ENCODE measurements at regions not wholly inside any gene's neighbourhood (a gene's known extent, or its start where the extent isn't known, plus 50 kb on each side); places are given as distances from the start of the nearest gene placed in this dataset.
"Not testable (repeated sequence)": the region's sequence is repeated elsewhere in the genome, so short reads cannot be mapped to it uniquely, and the experiment has no call there.

DNA sequence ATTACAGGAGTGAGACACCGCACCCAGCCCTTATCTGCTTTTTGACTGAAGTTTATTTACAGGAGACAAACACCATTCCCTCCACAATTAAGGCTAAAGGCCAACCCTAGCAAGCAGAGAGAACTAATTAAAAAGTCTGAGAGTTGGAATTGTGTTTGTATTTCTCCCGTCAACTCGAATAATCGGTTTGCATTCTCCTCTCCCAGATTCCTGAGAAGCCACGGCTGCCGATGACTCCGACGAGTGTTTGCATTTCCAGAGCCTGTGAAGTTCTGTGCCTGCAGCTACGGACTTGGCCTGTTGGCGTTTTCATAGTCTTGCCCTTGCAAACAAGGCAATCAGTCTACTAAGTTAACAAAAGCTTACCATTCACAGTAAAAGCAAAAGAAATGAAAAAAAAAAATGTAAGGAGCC, 73.2 kb upstream of the NUP50 start:
- Mint-ChIP-seq H3K9me3 (ENCODE audit: low read depth) (no peaks in the 10 kb centered on the region), H3K27me3 (peaks cover 1% of the 10 kb centered on the region), H3K36me3 (no peaks in the 10 kb centered on the region), H3K27ac (no peak overlapping the region), H3K4me3 (no peak overlapping the region), H3K4me1 (ENCODE audit: low read depth) (no peaks in the 10 kb centered on the region)

- Mint-ChIP-seq H3K4me3 (no peak overlapping the region), H3K4me1 (ENCODE audit: low read depth) (no peaks in the 10 kb centered on the region), H3K9me3 (ENCODE audit: low read depth) (no peaks in the 10 kb centered on the region), H3K36me3 (no peaks in the 10 kb centered on the region), H3K27me3 (peaks cover 2% of the 10 kb centered on the region), H3K27ac (no peak overlapping the region)
These were observed 72.4 kb upstream of the NUP50 start for GRCh38 chr22:45091254-45091854.

DNA sequence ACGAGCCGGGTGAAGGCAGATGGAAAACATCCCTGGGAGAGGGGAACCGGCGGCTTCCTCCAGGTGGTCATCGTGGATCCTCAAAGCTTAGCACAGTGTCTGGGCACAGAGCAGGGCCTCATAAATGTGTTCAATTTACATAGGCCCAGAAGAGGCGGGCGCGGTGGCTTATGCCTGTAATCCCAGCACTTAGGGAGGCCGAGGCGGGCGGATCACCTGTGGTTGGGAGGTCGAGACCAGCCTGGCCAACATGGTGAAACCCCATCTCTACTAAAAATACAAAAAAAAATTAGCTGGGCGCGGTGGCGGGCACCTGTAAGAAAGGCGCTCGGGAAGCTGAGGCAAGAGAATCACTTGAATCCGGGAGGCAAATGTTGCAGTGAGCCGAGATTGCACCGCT, 71.8 kb upstream of the NUP50 start:
- not testable (repeated sequence) for H3K27ac Mint-ChIP-seq; H3K4me3 Mint-ChIP-seq; H3K36me3 Mint-ChIP-seq; H3K4me1 Mint-ChIP-seq (ENCODE audit: low read depth); H3K27me3 Mint-ChIP-seq; H3K9me3 Mint-ChIP-seq (ENCODE audit: low read depth)

GRCh38 chr22:45092644-45093043, 71.1 kb upstream of the NUP50 start:
- H3K9me3 Mint-ChIP-seq (ENCODE audit: low read depth) = no peaks in the 10 kb centered on the region
- no peak overlapping the region for H3K27ac Mint-ChIP-seq
- no peak overlapping the region for H3K4me3 Mint-ChIP-seq
- H3K36me3 Mint-ChIP-seq = no peaks in the 10 kb centered on the region
- H3K27me3 Mint-ChIP-seq = peaks cover 4% of the 10 kb centered on the region
- no peaks in the 10 kb centered on the region for H3K4me1 Mint-ChIP-seq (ENCODE audit: low read depth)

DNA sequence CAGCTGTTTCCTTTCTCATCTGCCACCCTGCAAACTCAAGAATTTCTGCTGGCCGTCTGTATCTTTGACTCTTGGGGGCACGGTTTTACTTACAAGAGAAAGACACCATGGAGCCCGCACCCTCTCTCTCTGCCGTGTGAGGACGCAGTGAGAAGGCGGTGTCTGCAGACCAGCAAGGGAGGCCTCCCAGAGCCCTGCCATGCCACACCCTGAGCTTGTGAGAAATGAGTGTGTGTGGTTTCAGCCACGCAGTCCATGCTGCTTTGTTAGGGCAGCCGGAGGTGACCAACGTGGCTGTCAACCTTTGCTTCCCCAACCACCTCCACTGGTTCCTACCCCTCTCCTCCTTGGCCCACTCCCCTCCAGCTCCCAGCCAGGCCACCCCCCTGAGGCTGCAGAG, 70.1 kb upstream of the NUP50 start:
- no peaks in the 10 kb centered on the region for H3K36me3 Mint-ChIP-seq
- H3K4me3 Mint-ChIP-seq = no peak overlapping the region
- H3K27ac Mint-ChIP-seq = no peak overlapping the region

GRCh38 chr22:45094081-45094720, 69.5 kb upstream of the NUP50 start:
- H3K9me3 Mint-ChIP-seq (ENCODE audit: low read depth) = no peaks in the 10 kb centered on the region

More for the DNA sequence above, 70.1 kb upstream of the NUP50 start:
- no peaks in the 10 kb centered on the region for H3K9me3 Mint-ChIP-seq (ENCODE audit: low read depth)
- no peaks in the 10 kb centered on the region for H3K4me1 Mint-ChIP-seq (ENCODE audit: low read depth)
- peaks cover 4% of the 10 kb centered on the region for H3K27me3 Mint-ChIP-seq

DNA sequence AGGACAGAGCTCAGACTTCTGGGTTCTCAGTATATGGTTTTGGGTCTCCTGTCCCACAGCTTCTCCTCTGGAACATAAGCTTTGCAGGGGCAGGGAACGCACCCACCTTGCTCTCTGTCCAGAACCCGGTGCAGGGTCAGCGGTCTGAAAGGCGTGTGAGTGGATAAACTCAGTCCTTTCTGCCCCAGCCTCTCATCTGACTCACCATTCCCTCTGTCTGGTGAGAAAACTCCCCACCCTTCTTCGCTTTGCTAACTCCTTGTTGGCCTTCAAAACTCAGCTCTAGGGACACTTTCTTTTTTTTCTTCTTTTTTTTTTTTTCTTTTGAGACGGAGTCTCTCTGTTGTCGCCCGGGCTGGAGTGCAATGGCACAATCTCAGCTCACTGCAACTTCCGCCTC, 68.9 kb upstream of the NUP50 start:
- H3K27ac Mint-ChIP-seq = no peak overlapping the region
- H3K4me3 Mint-ChIP-seq = no peak overlapping the region
- H3K27me3 Mint-ChIP-seq = peaks cover 7% of the 10 kb centered on the region
- H3K9me3 Mint-ChIP-seq (ENCODE audit: low read depth) = no peaks in the 10 kb centered on the region
- H3K36me3 Mint-ChIP-seq = no peaks in the 10 kb centered on the region
- no peaks in the 10 kb centered on the region for H3K4me1 Mint-ChIP-seq (ENCODE audit: low read depth)

More at GRCh38 chr22:45094081-45094720, 69.5 kb upstream of the NUP50 start:
- Mint-ChIP-seq H3K27ac (no peak overlapping the region), H3K27me3 (peaks cover 4% of the 10 kb centered on the region), H3K4me3 (no peak overlapping the region), H3K36me3 (no peaks in the 10 kb centered on the region), H3K4me1 (ENCODE audit: low read depth) (no peaks in the 10 kb centered on the region)

- Mint-ChIP-seq H3K4me1 (ENCODE audit: low read depth) (no peaks in the 10 kb centered on the region), H3K36me3 (no peaks in the 10 kb centered on the region), H3K4me3 (no peak overlapping the region), H3K27ac (no peak overlapping the region), H3K9me3 (ENCODE audit: low read depth) (no peaks in the 10 kb centered on the region), H3K27me3 (peaks cover 9% of the 10 kb centered on the region)
These were observed 67.3 kb upstream of the NUP50 start for GRCh38 chr22:45096256-45096907.

DNA sequence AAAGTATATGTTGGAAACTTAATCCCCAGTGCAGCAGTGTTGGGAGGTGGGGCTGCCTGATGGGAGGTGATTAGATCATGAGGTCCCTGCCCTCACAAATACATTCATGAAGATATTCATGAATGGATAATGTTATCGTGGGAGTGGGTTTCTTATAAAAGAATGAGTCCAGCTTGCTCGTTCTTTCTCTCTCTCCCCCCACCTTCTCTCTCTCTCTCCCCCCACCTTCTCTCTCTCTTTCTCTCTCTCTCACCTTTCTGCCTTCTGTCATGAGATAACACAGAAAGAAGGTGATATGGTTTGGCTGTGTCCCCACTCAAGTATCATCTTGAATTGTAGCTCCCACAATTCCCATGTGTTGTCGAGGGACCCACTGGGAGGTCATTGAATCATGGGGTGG, 66.7 kb upstream of the NUP50 start:
- Mint-ChIP-seq H3K4me3 (no peak overlapping the region), H3K27me3 (peaks cover 11% of the 10 kb centered on the region), H3K9me3 (ENCODE audit: low read depth) (no peaks in the 10 kb centered on the region), H3K4me1 (ENCODE audit: low read depth) (no peaks in the 10 kb centered on the region), H3K36me3 (no peaks in the 10 kb centered on the region), H3K27ac (no peak overlapping the region)

GRCh38 chr22:45098056-45098455, 65.7 kb upstream of the NUP50 start:
- H3K9me3 Mint-ChIP-seq (ENCODE audit: low read depth) = no peaks in the 10 kb centered on the region

GRCh38 chr22:45099961-45100360, 63.8 kb upstream of the NUP50 start:
- no peak overlapping the region for H3K27ac Mint-ChIP-seq
- peaks cover 11% of the 10 kb centered on the region for H3K27me3 Mint-ChIP-seq
- no peaks in the 10 kb centered on the region for H3K4me1 Mint-ChIP-seq (ENCODE audit: low read depth)
- no peak overlapping the region for H3K4me3 Mint-ChIP-seq
- no peaks in the 10 kb centered on the region for H3K9me3 Mint-ChIP-seq (ENCODE audit: low read depth)
- no peaks in the 10 kb centered on the region for H3K36me3 Mint-ChIP-seq

More at GRCh38 chr22:45098056-45098455, 65.7 kb upstream of the NUP50 start:
- H3K4me3 Mint-ChIP-seq = no peak overlapping the region
- H3K27ac Mint-ChIP-seq = no peak overlapping the region
- H3K4me1 Mint-ChIP-seq (ENCODE audit: low read depth) = no peaks in the 10 kb centered on the region
- no peaks in the 10 kb centered on the region for H3K36me3 Mint-ChIP-seq
- H3K27me3 Mint-ChIP-seq = peaks cover 11% of the 10 kb centered on the region

DNA sequence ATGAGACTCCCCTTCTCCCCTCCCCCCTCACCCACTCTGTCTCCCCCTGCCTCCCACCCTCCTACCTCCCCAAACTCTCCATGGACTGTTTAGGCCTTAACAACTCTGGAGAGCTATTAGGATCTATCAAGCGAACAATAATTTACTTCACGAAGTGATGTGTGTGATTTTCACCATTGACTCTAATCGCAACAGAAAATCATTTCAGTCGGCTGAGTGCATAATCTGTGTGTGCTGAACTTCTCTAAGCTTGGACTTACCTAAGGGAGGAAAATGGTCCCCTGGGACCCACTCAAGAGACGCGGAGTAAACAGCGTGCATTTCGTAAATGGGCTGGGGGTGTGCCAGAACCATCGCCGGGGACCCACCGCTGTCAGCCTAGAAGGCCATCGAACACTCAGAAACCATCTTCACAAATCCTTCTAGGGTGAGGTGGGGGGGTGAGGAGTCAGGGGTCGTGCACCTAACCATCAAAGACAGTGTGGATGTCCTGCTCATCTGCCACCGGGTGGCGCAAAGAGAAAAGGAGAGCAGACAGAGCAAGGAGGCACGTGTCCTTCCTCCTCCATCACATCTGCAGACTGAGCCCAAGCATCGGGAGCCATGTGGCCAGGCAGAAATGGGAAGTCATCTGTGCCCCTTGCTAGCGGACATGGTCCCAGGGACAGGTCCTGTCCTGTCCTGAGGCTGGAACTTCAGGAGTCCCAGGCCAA, 62.1 kb upstream of the NUP50 start:
- no peaks in the 10 kb centered on the region for H3K4me1 Mint-ChIP-seq (ENCODE audit: low read depth)
- no peak overlapping the region for H3K4me3 Mint-ChIP-seq
- H3K27ac Mint-ChIP-seq = no peak overlapping the region
- H3K36me3 Mint-ChIP-seq = no peaks in the 10 kb centered on the region
- no peaks in the 10 kb centered on the region for H3K9me3 Mint-ChIP-seq (ENCODE audit: low read depth)
- H3K27me3 Mint-ChIP-seq = peaks cover 10% of the 10 kb centered on the region

DNA sequence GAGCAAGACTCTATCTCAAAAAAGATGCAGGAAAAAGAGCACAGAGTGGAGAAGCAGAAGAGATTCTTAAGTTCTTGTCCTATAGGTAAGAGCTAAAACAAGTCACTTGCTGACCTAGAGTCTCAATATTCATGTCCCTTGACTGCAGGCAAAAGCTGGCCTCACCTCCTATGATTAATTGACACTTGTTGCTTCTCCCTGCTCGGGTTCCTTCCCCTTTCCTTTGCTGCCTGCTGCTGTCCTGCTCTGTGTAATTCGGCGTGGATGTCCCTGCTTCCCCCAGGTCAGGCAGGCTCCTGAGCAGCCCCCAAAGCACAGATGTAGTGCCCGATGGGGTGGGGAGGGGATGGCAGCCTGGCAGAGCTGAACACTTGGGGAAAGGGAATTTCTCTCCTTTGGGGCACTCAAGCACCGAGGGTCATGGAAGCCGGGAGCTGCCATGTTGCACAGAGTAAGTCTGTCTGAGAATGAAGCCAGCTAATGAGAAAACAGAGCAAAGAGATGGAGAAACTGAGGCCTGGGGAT, 60.8 kb upstream of the NUP50 start:
- Mint-ChIP-seq H3K27ac (no peak overlapping the region), H3K4me1 (ENCODE audit: low read depth) (no peaks in the 10 kb centered on the region), H3K4me3 (no peak overlapping the region), H3K36me3 (no peaks in the 10 kb centered on the region), H3K9me3 (ENCODE audit: low read depth) (no peaks in the 10 kb centered on the region), H3K27me3 (peaks cover 8% of the 10 kb centered on the region)

- H3K4me1 Mint-ChIP-seq (ENCODE audit: low read depth) = no peaks in the 10 kb centered on the region
- H3K9me3 Mint-ChIP-seq (ENCODE audit: low read depth) = no peaks in the 10 kb centered on the region
- H3K4me3 Mint-ChIP-seq = no peak overlapping the region
- peaks cover 8% of the 10 kb centered on the region for H3K27me3 Mint-ChIP-seq
- no peak overlapping the region for H3K27ac Mint-ChIP-seq
- H3K36me3 Mint-ChIP-seq = no peaks in the 10 kb centered on the region
These were observed 60.0 kb upstream of the NUP50 start for GRCh38 chr22:45103756-45104155.

GRCh38 chr22:45104313-45104712, 59.4 kb upstream of the NUP50 start:
- Mint-ChIP-seq H3K9me3 (ENCODE audit: low read depth) (no peaks in the 10 kb centered on the region), H3K27ac (no peak overlapping the region), H3K27me3 (peaks cover 8% of the 10 kb centered on the region), H3K4me3 (no peak overlapping the region), H3K36me3 (no peaks in the 10 kb centered on the region), H3K4me1 (ENCODE audit: low read depth) (no peaks in the 10 kb centered on the region)
